ENCODE measurements at regions not wholly inside any gene's neighbourhood (a gene's known extent, or its start where the extent isn't known, plus 50 kb on each side); places are given as distances from the start of the nearest gene placed in this dataset.

DNA sequence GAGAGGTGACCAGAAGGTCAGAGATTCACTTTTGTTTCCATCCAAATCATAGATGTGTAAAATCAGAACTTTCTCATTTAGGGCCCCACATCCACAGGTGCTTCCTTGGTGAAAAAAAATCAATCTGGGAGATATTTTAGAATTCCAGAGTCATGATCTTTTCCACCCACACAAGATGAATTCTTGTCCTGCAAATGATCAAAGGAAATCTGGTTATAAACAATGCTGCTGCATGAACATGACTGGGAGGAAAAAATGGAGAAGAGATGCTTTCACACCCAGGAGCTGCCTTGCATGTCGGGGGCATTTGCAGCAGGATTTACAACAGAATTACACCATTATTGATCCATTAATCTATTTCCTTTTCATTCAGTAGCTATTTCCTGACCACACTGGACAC lies 106.5 kb upstream of the TMEM72 start:
- H3K9ac ChIP-seq (ENCODE audit: low read length) = no peak overlapping the region
- DNase-seq (ENCODE audit: low read depth, low spot score) = no peak
- no peaks in the 10 kb centered on the region for H3K9me2 ChIP-seq (ENCODE audit: insufficient read depth)
- CTCF ChIA-PET = no interaction called here
- H3K79me2 ChIP-seq (ENCODE audit: insufficient read depth, low read length) = no peaks in the 10 kb centered on the region
- BruUV-seq (replicated peaks) = no TSS peak
- H3K4me2 ChIP-seq (ENCODE audit: low read length) = no peak overlapping the region
- TF ChIP-seq, protein P1, sequence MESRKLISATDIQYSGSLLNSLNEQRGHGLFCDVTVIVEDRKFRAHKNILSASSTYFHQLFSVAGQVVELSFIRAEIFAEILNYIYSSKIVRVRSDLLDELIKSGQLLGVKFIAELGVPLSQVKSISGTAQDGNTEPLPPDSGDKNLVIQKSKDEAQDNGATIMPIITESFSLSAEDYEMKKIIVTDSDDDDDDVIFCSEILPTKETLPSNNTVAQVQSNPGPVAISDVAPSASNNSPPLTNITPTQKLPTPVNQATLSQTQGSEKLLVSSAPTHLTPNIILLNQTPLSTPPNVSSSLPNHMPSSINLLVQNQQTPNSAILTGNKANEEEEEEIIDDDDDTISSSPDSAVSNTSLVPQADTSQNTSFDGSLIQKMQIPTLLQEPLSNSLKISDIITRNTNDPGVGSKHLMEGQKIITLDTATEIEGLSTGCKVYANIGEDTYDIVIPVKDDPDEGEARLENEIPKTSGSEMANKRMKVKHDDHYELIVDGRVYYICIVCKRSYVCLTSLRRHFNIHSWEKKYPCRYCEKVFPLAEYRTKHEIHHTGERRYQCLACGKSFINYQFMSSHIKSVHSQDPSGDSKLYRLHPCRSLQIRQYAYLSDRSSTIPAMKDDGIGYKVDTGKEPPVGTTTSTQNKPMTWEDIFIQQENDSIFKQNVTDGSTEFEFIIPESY (IDR thresholded peaks at IDR 0.05; ENCODE audit: extremely low read depth, insufficient replicate concordance, low read length) = no peak
- TF ChIP-seq SIN3A (IDR thresholded peaks at IDR 0.05; ENCODE audit: low read depth) = no peak
- TF ChIP-seq, protein P2, sequence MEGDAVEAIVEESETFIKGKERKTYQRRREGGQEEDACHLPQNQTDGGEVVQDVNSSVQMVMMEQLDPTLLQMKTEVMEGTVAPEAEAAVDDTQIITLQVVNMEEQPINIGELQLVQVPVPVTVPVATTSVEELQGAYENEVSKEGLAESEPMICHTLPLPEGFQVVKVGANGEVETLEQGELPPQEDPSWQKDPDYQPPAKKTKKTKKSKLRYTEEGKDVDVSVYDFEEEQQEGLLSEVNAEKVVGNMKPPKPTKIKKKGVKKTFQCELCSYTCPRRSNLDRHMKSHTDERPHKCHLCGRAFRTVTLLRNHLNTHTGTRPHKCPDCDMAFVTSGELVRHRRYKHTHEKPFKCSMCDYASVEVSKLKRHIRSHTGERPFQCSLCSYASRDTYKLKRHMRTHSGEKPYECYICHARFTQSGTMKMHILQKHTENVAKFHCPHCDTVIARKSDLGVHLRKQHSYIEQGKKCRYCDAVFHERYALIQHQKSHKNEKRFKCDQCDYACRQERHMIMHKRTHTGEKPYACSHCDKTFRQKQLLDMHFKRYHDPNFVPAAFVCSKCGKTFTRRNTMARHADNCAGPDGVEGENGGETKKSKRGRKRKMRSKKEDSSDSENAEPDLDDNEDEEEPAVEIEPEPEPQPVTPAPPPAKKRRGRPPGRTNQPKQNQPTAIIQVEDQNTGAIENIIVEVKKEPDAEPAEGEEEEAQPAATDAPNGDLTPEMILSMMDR (IDR thresholded peaks at IDR 0.05 in 2 of 3, conservative IDR thresholded peaks at IDR 0.05 in 1 of 3; ENCODE audit: borderline replicate concordance in 1 of 3, insufficient read depth in 1 of 3, low read depth in 2 of 3, low read length in 2 of 3) = no peak
- TF ChIP-seq, protein P3, sequence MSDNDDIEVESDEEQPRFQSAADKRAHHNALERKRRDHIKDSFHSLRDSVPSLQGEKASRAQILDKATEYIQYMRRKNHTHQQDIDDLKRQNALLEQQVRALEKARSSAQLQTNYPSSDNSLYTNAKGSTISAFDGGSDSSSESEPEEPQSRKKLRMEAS (IDR thresholded peaks at IDR 0.05) = no peak
- no peak for TF ChIP-seq ELF1 (IDR thresholded peaks at IDR 0.05; ENCODE audit: borderline replicate concordance, low read depth)
- TF ChIP-seq CBX3 (IDR thresholded peaks at IDR 0.05; ENCODE audit: low read depth) = no peak
- TF ChIP-seq CEBPB (IDR thresholded peaks at IDR 0.05; ENCODE audit: low read depth) = no peak
- no peak for TF ChIP-seq POLR2AphosphoS5 (IDR thresholded peaks at IDR 0.05; ENCODE audit: low read depth, low read length)
- no peak for ATAC-seq
- no peaks in the 10 kb centered on the region for H3K9me3 ChIP-seq (ENCODE audit: control insufficient read depth in 1 of 2, insufficient read depth in 1 of 2, low read depth in 1 of 2, low read length in 2 of 2)
- intact Hi-C loops (cut with micrococcal nuclease) = no loop called here
- RAD21 ChIA-PET (ENCODE audit: low non-redundant PET in 1 of 2, low total read pairs in 2 of 2, uncharacterized antibody in 2 of 2, unreplicated experiment in 2 of 2) = no interaction called here
- peaks cover 25% of the 10 kb centered on the region for H3K27me3 ChIP-seq (ENCODE audit: insufficient read depth, low read length)
- peaks cover 0 to 6% of the 10 kb centered on the region in 2 experiments; a peak in 1 of 4 replicates for H3K4me1 ChIP-seq (ENCODE audit: control insufficient read depth in 1 of 2, insufficient read depth in 2 of 2, low read length in 2 of 2)
- H3K36me3 ChIP-seq (ENCODE audit: control insufficient read depth in 1 of 2, insufficient read depth in 2 of 2, low read length in 2 of 2) = no peaks in the 10 kb centered on the region
- H2AFZ ChIP-seq (ENCODE audit: low read depth, low read length, poor library complexity, severe bottlenecking) = no peak overlapping the region
- H3K4me3 ChIP-seq (replicated peaks in 1 of 2; ENCODE audit: low read depth in 1 of 2, low read length in 2 of 2) = no peak overlapping the region
- H3K27ac ChIP-seq (ENCODE audit: low read depth, low read length) = no peak overlapping the region
- POLR2A ChIA-PET = no interaction called here
- H4K20me1 ChIP-seq (ENCODE audit: insufficient read depth) = no peaks in the 10 kb centered on the region

All from HCT116 (cell line).